ENCODE measurements at regions not wholly inside any gene's neighbourhood (a gene's known extent, or its start where the extent isn't known, plus 50 kb on each side); places are given as distances from the start of the nearest gene placed in this dataset.

DNA sequence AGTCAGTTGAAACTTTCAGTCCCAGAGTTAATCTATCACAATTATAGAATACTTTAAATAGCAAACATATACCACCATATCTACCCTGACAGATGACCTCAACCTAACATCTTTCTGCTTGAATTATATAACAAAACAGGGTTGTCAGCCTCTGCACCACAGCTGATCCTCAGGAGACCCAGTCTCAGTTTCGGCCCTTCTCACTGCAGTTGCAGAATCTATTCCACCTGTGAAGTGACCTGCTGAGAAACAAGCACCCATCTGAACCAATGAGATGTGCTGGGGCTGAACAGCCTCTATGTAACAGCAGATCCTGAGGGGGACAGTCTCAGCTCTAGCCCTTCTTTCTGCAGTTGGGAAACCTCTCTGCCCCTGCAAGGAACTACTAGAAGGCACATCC lies 567.6 kb downstream of the KCNJ3 start:
- TF ChIP-seq, protein P1, sequence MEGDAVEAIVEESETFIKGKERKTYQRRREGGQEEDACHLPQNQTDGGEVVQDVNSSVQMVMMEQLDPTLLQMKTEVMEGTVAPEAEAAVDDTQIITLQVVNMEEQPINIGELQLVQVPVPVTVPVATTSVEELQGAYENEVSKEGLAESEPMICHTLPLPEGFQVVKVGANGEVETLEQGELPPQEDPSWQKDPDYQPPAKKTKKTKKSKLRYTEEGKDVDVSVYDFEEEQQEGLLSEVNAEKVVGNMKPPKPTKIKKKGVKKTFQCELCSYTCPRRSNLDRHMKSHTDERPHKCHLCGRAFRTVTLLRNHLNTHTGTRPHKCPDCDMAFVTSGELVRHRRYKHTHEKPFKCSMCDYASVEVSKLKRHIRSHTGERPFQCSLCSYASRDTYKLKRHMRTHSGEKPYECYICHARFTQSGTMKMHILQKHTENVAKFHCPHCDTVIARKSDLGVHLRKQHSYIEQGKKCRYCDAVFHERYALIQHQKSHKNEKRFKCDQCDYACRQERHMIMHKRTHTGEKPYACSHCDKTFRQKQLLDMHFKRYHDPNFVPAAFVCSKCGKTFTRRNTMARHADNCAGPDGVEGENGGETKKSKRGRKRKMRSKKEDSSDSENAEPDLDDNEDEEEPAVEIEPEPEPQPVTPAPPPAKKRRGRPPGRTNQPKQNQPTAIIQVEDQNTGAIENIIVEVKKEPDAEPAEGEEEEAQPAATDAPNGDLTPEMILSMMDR (IDR thresholded peaks at IDR 0.05): no peak
- no peak for TF ChIP-seq POLR2AphosphoS5 (IDR thresholded peaks at IDR 0.05; ENCODE audit: low read depth, low read length)
- no peak for TF ChIP-seq FOXM1 (IDR thresholded peaks at IDR 0.05; ENCODE audit: low read depth)
- TF ChIP-seq ZBTB33 (IDR thresholded peaks at IDR 0.05; ENCODE audit: borderline replicate concordance, low read depth): no peak
- TF ChIP-seq NFIC (IDR thresholded peaks at IDR 0.05; ENCODE audit: borderline replicate concordance): no peak
- TF ChIP-seq EP300 (IDR thresholded peaks at IDR 0.05; ENCODE audit: borderline replicate concordance in 1 of 2, low read depth in 1 of 2, low read length in 1 of 2): no peak
- TF ChIP-seq JUND (IDR thresholded peaks at IDR 0.05): no peak
- TF ChIP-seq TAF1 (IDR thresholded peaks at IDR 0.05; ENCODE audit: borderline replicate concordance, low read depth, low read length): no peak
- no peak for TF ChIP-seq SIN3A (IDR thresholded peaks at IDR 0.05; ENCODE audit: borderline replicate concordance, low read depth, low read length)
- no peak for TF ChIP-seq SMC3 (IDR thresholded peaks at IDR 0.05; ENCODE audit: low read depth, low read length)
- no peak for TF ChIP-seq MAX (IDR thresholded peaks at IDR 0.05; ENCODE audit: low read depth)
- no peak for TF ChIP-seq NRF1 (IDR thresholded peaks at IDR 0.05; ENCODE audit: low read depth, low read length)
- no peak for TF ChIP-seq TEAD4 (IDR thresholded peaks at IDR 0.05; ENCODE audit: borderline replicate concordance, insufficient read depth)
